ES-I3 (cell line): ENCODE measurements at regions not wholly inside any gene's neighbourhood (a gene's known extent, or its start where the extent isn't known, plus 50 kb on each side); places are given as distances from the start of the nearest gene placed in this dataset.
"Not testable (repeated sequence)": the region's sequence is repeated elsewhere in the genome, so short reads cannot be mapped to it uniquely, and the experiment has no call there.

ENCODE experiments used
- H3K36me3 ChIP-seq: 2 replicates; pipeline ENCODE4 v1.6.1; 2013; ENCODE audit warnings: mild to moderate bottlenecking, low read length, control low read depth, moderate library complexity; ENCODE audit not compliant: insufficient read depth
- H3K4me1 ChIP-seq: 2 replicates; pipeline ENCODE4 v1.6.1; 2013; ENCODE audit warnings: mild to moderate bottlenecking, control low read depth, low read length; ENCODE audit not compliant: insufficient read depth
- H3K9ac ChIP-seq: 2 replicates; pipeline ENCODE4 v1.6.1; 2013; ENCODE audit warnings: low read depth, mild to moderate bottlenecking, low read length, moderate library complexity
- H3K9me3 ChIP-seq: 2 replicates; pipeline ENCODE4 v1.6.1; 2013; ENCODE audit warnings: mild to moderate bottlenecking, low read length, moderate library complexity; ENCODE audit not compliant: control insufficient read depth, insufficient read depth

GRCh38 chr13:59414006-59414405, 749.7 kb downstream of the DIAPH3 start:
- Histone ChIP-seq H3K9ac (no peak overlapping the region), H3K9me3 (no peaks in the 10 kb centered on the region)

GRCh38 chr13:59415498-59415897, 748.2 kb downstream of the DIAPH3 start:
- Histone ChIP-seq H3K9ac (no peak overlapping the region), H3K36me3 (no peaks in the 10 kb centered on the region), H3K9me3 (no peaks in the 10 kb centered on the region), H3K4me1 (peaks cover 10% of the 10 kb centered on the region)

More at GRCh38 chr13:59414006-59414405, 749.7 kb downstream of the DIAPH3 start:
- Histone ChIP-seq H3K4me1 (peaks cover 21% of the 10 kb centered on the region), H3K36me3 (no peaks in the 10 kb centered on the region)

DNA sequence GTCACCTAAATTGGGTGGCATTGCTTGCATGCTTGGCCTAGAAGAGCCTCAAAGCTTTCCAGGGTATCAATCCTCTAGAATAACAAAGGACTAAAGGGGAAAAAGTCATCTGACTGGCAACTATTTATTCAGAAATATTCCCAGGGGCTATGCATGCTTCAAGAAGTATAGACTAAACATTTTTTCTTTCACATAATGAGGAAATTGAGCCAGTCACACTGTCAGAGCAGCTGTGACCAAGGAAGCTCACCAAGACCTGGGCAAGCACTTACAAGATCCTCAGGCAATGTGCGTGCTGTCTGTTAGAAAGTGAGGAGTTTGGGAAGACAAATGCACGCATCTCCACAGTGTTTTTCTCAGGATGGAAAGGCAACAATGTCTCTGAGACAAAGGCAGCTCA, 747.2 kb downstream of the DIAPH3 start:
- no peaks in the 10 kb centered on the region for H3K9me3 ChIP-seq
- no peak overlapping the region for H3K9ac ChIP-seq
- peaks cover 10% of the 10 kb centered on the region for H3K4me1 ChIP-seq
- no peaks in the 10 kb centered on the region for H3K36me3 ChIP-seq

DNA sequence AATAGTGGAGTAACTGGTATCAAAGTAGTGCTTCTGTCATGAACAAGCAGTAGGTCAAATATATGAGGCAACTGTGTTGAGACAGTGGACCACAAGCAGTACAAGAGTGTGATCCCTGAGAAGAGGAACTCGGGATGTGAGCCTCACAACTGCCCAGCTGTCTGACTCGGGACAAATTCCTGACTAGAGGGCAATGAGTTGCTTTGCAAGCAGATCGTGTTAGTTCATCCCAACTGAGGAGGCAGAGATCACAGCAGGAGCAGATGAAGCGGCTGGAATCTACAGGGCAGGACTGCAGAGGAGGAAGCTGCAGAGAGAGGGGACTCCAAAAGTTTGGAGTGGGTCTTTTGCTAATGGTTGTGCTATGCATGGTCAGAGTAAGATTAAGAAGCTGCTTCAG, 741.1 kb downstream of the DIAPH3 start:
- H3K36me3 ChIP-seq, result no peaks in the 10 kb centered on the region
- H3K9me3 ChIP-seq, result no peaks in the 10 kb centered on the region
- no peaks in the 10 kb centered on the region for H3K4me1 ChIP-seq
- no peak overlapping the region for H3K9ac ChIP-seq

DNA sequence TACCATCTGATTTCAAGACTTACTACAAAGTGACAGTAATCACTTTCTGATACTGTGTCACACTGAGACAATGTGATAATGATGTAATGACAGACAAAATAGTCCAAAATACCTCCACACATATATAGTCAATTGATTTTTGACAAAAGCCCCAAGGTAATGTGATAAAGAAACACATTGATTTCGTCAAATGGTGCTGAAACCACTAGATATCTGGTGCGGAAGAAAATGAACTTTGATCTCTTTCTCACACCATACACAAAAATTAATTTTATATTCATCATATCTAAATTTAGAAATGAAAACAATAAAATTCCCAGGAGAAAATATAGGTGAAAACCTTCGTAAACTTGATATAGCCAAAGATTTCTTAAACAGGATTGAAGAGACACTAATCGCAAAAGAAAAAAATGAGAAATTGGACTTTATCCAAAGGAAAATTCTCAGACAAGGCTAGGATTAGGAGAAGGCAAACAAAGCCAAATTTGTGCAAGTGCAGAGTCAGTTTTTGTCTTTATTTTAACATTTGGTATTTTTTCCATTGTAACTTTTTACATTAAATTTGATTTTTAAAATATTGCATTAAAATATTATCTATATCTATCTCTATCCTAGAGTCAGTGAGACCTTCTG, 739.9 kb downstream of the DIAPH3 start:
- Histone ChIP-seq H3K9me3 (no peaks in the 10 kb centered on the region), H3K9ac (no peak overlapping the region), H3K36me3 (no peaks in the 10 kb centered on the region), H3K4me1 (no peaks in the 10 kb centered on the region)

- no peaks in the 10 kb centered on the region for H3K36me3 ChIP-seq
- H3K4me1 ChIP-seq, result no peaks in the 10 kb centered on the region
- no peaks in the 10 kb centered on the region for H3K9me3 ChIP-seq
- no peak overlapping the region for H3K9ac ChIP-seq
Observed at GRCh38 chr13:59424661-59425060, 739.1 kb downstream of the DIAPH3 start.

- H3K9ac ChIP-seq, result no peak overlapping the region
- no peaks in the 10 kb centered on the region for H3K36me3 ChIP-seq
- H3K9me3 ChIP-seq, result no peaks in the 10 kb centered on the region
- no peaks in the 10 kb centered on the region for H3K4me1 ChIP-seq
Observed at GRCh38 chr13:59425211-59425741, 738.5 kb downstream of the DIAPH3 start.

- peaks cover 16% of the 10 kb centered on the region; the same call in 1 of the 2 replicates for H3K9me3 ChIP-seq
- no peaks in the 10 kb centered on the region for H3K4me1 ChIP-seq
- H3K36me3 ChIP-seq, result no peaks in the 10 kb centered on the region
- no peak overlapping the region for H3K9ac ChIP-seq
Observed at GRCh38 chr13:59435024-59435423, 728.7 kb downstream of the DIAPH3 start.

DNA sequence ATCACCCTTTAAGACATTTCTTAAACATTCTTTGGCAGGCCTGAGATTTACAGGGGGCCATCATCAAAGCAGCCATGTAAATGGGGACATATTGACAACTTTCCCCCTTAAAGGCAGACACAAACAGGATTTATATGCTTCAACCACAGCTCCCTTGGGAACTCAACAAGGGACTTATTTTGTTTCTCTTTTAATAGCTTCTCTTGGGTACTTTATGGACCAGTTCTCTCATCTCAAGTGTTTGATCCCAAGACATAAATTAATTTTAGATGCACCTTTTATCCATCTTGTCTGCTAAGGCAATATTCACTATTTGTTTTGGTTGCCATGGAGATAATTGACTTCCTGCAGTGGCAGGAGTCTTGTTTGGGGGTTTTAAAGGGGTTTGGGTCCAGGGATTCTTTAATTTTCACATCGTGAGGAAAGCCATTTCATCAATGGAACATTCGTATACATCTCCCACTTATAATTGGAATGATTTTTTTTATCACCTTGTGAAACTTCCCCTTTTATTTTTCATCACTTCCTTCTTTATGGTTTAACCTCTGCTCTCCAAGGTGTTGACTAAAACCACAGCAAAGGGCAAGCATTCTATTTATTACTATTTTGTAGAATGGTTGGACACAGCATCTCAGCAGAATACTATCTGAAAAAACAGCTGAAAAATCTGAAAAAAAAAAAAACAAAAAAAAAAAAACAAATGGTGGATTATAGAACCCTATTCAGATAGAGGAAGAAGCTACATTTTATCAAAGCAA, 726.0 kb downstream of the DIAPH3 start:
- H3K9ac ChIP-seq, result no peak overlapping the region
- H3K9me3 ChIP-seq, result peaks cover 16% of the 10 kb centered on the region; the same call in 1 of the 2 replicates
- no peaks in the 10 kb centered on the region for H3K36me3 ChIP-seq
- no peaks in the 10 kb centered on the region for H3K4me1 ChIP-seq

DNA sequence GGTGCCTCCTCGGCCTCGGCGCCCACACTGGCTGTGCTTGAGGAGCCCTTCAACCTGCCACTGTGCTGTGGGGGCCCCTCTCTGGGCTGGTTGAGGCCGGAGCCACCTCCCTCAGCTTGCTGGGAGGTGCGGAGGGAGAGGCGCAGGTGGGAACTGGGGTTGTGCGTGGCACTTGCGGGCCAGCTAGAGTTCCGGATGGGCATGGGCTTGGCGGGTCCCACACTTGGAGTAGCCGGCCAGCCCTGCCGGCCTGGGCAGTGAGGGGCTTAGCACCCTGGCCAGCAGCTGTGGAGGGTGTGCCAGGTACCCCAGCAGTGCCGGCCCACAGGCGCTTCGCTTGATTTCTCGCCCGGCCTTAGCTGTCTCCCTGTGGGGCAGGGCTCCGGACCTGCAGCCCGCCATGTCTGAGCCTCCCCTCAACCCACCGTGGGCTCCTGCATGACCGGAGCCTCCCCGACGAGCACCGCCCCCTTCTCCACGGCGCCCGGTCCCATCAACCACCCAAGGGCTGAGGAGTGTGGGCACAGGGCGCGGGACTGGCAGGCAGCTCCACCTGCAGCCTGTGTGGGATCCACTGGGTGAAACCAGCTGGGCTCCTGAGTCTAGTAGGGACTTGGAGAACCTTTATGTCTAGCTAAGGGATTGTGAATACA, 723.8 kb downstream of the DIAPH3 start:
- Histone ChIP-seq H3K4me1 (no peaks in the 10 kb centered on the region), H3K9me3 (0 out of 2 replicates have a peak, but pooled peaks cover 8% of the 10 kb centered on the region), H3K36me3 (no peaks in the 10 kb centered on the region), H3K9ac (no peak overlapping the region)

DNA sequence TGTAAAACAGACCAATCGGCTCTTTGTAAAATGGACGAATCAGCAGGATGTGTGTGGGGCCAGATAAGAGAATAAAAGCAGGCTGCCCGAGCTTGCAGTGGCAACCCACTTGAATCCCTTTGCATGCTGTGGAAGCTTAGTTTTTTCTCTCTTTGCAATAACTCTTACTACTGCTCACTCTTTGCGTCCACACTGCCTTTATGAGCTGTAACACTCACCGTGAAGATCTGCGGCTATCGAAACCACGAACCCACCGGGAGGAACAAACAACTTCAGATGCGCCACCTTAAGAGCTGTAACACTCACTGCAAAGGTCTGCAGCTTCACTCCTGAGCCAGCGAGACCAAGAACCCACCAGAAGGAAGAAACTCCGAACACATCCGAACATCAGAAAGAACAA, 722.7 kb downstream of the DIAPH3 start:
- H3K9ac ChIP-seq, H3K4me1 ChIP-seq, H3K9me3 ChIP-seq, H3K36me3 ChIP-seq: not testable (repeated sequence)

DNA sequence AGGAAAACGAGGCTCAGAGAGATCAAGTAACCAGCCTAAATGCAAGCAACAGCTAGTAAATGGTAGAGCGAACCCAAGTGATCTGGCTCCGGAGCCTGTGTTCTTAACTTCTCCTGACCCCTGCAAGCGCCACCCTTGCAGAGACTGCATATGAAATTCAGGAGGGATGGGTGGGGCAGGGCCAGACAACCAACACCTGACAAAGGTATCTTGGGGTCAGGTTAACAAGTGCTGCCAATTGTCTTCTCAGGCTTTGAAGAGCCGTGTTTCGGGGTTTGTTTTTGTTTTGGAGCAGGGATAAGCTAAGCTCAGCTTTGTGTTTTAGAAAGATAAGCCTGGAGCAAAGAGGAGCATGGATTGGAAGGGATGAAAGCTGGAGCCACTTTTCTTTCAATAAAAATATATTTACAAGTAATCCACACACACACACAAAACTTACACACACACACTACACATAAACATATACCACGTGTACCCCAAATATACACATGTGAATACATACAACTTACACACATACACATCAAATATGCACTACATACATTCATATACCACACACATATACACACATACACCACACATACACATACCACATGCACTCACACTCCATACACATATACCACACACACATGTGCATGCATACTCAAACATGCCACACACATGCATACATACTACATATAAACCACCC, 722.0 kb downstream of the DIAPH3 start:
- Histone ChIP-seq H3K9me3 (0 out of 2 replicates have a peak, but pooled peaks cover 3% of the 10 kb centered on the region), H3K9ac (no peak overlapping the region), H3K4me1 (peaks cover 11% of the 10 kb centered on the region), H3K36me3 (no peaks in the 10 kb centered on the region)

DNA sequence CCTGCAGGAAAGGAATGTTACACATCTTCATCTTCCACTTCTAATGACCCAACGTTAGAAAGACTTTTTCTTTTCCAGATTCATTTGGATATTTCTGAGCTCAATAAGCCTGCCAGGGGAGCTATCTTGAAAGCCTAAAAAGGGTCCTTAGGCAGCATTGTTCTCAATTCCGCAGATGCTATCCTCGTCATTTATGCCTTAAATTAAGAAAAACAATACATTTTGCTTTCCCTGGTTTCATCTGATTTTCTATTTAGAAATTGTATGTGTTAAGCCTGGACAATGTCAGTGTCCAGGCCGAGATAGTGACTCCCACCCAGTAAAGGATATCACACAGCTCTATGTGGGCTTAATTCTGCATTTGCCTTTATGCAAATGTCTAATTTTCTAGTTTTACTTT, 721.3 kb downstream of the DIAPH3 start:
- Histone ChIP-seq H3K36me3 (no peaks in the 10 kb centered on the region), H3K9ac (no peak overlapping the region), H3K9me3 (0 out of 2 replicates have a peak, but pooled peaks cover 3% of the 10 kb centered on the region), H3K4me1 (peaks cover 17% of the 10 kb centered on the region)

GRCh38 chr13:59442944-59443486, 720.7 kb downstream of the DIAPH3 start:
- H3K4me1 ChIP-seq, result peaks cover 23% of the 10 kb centered on the region
- no peak overlapping the region for H3K9ac ChIP-seq
- H3K36me3 ChIP-seq, result no peaks in the 10 kb centered on the region
- H3K9me3 ChIP-seq, result no peaks in the 10 kb centered on the region
